ENCODE measurements at regions not wholly inside any gene's neighbourhood (a gene's known extent, or its start where the extent isn't known, plus 50 kb on each side); places are given as distances from the start of the nearest gene placed in this dataset.
"Not testable (repeated sequence)": the region's sequence is repeated elsewhere in the genome, so short reads cannot be mapped to it uniquely, and the experiment has no call there.

DNA sequence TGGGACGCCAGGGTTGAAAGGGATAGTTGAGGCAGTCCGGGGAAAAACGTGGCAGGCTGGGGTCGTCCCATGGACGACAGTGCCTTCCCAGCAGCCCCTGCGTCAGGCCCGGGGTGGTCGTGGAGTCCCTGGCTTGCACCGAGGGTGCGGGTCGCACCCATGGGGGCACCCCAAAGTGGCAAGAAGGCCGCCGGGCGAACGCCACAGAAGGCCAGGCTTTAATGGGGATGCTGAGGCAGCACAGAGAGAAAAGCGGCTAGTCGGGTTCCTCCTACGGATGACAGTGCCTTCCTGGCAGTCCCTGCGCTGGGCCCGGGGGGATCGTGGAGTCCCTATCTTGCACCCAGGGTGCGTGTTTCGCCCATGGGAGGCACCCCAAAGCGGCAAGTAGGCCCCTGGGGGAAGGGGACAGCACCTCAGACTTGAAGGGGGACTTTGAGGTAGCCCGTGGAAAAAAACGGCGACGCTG lies 158.6 kb upstream of the ALG10B start:
- no peak for DNase-seq (ENCODE audit: low read depth)

DNA sequence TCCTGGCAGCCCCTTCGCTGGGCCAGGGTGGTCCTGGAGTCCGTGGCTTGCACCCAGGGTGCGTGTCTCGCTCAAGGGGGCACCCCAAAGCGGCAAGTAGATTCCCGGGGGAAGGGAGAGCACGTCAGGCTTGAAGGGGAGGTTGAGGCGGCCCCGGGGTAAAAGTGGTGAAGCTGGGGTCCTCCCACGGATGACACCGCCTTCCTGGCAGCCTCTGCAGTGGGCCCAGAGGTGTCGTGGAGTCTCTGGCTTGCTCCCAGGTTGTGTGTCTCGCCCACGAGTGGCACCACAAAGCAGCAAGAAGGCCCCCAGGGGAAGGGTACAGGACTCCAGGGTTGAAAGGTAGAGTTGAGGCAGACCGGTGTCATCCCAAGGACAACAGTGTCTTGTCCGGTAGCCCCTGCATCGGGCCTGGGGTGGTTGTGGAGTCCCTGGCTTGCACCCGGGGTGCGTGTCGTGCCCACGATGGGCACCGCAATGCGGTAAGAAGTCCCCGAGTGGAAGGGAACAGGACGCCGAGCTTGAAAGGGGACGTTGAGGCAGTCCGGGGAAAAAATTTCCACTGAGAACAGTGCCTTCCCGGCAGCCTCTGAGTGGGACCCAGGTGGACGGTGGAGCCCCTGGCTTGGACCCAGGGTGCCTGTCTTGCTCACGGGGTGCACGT lies 158.0 kb upstream of the ALG10B start:
- DNase-seq (ENCODE audit: low read depth), result no peak

GRCh38 chr12:38159092-38159551 lies 157.5 kb upstream of the ALG10B start:
- DNase-seq (ENCODE audit: low read depth), result no peak

- no peak for DNase-seq (ENCODE audit: low read depth)
Measured at GRCh38 chr12:38159591-38160317, 156.8 kb upstream of the ALG10B start.

- no peak for DNase-seq (ENCODE audit: low read depth)
Measured at GRCh38 chr12:38160318-38161122, 156.1 kb upstream of the ALG10B start.

DNA sequence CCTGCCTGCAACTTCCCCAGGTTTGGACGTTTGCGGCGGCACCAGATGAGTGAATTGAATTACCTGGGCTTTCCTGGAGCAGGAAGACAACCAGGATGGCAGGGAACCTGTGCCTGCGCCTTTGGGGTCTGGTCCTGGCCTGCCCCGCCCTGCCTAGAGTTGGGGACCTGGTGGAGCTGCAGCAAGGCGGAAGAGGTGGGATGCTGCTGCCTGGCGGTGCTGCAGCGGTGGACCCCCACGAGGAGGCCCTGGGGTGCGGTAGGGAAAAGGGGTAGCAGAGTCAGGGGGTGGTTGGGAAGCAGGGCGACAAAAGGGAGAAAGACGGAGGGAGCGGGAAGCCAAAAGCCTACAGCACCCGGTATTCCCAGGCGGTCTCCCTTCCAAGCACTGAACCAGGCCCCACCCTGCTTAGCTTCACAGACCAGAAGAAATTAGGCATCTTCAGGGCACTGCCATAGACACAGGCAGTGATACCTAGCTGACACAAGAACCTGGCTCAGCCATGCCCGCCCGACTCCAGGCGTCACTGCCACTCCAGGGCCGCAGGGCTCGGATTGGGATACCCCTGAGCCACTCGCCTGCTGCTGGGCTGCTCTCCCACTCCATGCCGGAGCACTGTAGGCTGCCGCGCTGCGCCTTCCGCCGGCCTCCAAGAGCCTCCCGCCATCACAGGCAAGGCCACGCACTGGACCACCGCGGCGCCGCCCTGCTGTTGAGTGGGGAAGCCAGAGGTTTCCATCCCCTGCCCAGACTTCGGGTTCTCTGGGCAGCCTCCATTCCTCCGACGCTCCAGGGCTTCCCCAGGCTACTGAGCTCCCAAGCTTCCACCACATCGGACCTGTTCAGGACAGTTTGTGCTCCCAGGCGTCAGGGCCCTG lies 155.2 kb upstream of the ALG10B start:
- no peak for DNase-seq (ENCODE audit: low read depth)

GRCh38 chr12:38162013-38162412 lies 154.6 kb upstream of the ALG10B start:
- no peak for DNase-seq (ENCODE audit: low read depth)

GRCh38 chr12:38162708-38163441 lies 153.7 kb upstream of the ALG10B start:
- DNase-seq (ENCODE audit: low read depth), result no peak

DNA sequence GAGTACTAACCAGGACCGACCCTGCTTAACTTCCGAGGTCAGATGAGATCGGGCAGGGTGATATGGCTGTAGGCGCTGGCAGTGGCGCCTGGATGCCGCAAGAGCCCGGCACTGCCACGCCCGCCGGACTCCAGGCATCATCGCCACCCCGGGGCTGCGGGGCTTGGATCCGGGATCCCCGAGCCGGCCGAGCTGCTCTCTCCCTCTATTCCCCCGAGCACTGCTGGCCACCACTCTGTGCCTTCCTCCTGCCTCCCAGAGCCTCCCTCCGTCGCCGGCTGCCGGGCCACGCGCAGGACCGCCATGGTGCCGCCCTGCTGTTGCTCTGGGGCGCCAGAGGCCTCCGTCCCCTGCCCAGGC lies 153.2 kb upstream of the ALG10B start:
- DNase-seq (ENCODE audit: low read depth), result no peak

DNA sequence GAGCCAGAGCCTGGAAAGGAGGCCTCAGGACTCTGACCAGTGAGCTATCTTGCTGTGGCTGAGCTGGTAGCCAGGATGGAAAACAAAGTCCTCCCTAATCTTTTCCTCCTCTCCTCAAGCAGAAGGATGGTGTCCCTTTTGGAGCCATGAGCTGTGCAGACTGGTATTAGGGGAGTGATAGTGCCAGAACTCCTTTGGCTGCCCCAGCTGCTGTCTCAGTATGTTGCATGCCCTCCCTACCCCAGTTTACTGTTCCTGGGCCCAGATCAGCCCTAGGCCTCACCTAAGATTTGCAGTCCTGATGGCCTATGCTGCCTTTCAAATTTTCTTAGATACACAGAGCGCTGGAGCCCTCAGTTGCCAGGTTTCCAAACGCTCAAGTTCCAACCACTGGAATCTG lies 150.3 kb upstream of the ALG10B start:
- no peak for DNase-seq (ENCODE audit: low read depth)

DNA sequence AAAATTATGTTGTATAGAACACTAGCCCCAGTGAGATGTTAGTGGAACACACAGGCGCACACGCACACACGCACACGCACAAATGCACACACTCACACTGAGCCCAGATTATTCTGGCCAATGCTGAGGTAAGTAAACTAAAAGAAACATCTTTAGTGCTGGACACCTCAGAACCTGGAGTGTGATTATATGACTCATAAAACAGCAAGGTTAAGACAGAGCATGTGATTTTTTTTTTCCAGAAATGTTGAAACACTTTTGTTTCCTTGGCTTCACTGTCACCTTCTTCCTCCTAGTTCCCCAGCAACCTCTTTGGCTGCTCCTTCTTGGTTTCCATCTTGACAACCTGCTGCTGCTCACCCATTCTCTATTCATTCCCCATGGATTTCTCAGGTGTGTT lies 141.0 kb upstream of the ALG10B start:
- peak; percentile 83 for DNase-seq (ENCODE audit: low read depth)

DNA sequence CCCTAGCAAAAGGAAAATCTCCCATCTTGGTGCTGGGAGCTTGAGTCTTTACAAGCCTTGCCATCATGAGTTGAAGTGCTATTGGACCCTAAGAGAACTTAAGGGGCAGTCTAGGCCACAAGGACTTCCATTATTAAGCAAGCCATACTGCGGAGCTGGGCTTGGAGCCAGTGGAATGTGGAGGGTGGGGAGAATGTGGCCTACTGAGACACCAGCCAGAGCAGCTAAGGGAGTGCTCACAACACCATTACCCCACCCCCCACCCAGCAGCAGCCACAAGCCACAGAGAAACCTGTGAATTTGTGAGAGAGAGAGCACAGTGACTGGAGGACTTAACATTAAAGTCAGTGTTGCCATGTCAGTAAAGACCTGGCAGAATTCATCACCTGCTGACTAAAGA lies 133.0 kb upstream of the ALG10B start:
- peak; percentile 86 for DNase-seq (ENCODE audit: low read depth)

- not testable (repeated sequence) for DNase-seq (ENCODE audit: low read depth)
Measured at GRCh38 chr12:38197286-38197685, 119.3 kb upstream of the ALG10B start.

DNA sequence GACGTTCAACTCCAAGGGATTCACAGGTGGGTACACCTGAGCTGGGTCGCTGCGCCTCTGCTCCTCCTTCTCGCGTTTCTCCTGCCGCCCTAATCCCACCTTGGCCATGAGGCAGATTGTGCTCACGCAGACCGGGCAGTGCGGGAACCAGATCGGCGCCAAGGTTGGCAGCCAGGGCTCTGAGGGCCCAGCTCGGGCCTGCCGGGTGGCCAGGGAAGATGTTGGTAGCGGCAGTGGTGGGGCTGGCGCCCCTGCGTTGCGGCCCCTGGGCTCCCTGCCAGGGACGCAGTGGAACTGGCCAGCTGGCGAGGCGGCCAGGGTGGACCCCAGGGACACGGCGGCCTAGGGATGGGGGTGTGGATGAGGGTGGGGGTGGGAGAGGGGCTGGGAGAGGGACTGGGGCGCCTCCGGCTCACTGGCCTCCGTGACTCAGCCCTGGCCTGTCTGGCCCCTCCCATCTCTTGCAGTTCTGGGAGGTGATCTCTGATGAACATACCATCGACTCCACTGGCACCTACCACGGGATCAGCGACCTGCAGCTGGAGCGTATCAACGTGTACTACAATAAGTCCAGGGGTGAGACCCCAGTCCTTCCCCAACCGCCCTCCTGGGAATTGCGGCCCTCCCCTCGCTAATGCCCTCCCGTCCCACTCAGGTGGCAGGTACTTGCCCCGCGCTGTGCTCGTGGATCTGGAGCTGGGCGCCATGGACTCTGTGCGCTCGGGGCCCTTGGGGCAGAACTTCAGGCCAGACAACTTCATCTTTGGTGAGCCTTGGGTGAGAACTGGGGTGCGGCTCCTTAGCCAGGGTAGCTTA lies 114.9 kb upstream of the ALG10B start:
- no peak for DNase-seq (ENCODE audit: low read depth)

DNA sequence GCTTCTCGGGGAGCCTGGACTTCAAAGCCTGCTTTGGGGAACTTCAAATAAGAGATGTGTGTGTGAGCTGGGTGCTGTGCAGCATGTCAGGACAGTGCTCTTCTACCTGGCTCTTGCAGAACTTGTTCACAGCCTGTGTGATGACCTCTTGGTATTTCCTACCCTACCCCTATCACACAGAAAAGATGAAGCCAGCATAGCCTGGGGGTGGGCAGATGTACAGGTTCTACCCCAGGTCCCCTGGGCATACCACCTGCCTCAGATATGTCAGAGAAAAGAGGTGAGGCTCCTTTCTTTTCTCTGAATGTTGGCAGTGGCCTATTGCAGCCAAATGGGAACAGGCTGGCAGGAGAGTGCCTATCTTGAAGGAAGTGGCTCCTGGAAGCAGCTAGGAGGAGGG lies 111.7 kb upstream of the ALG10B start:
- no peak for DNase-seq (ENCODE audit: low read depth)

- DNase-seq (ENCODE audit: low read depth), result no peak
Measured at GRCh38 chr12:38222011-38222410, 94.6 kb upstream of the ALG10B start.

DNA sequence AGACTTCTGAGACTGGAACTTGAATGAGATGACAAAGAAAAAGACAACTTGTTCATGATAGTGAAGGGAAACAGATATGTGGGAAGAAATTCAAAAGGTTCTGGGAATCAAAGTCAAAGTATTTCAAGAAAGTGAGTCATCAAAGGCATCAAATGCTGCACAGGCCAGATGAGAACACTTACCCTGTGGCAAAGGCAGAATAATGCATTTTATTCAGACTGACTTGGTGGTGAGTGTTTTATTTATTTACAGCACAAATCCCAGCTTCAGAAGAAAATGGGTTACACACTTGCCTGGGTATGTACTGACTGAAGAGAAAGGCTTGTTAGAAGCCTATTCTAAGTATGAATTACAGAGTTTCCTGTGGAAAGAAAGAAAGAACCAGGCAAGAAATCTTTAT lies 78.2 kb upstream of the ALG10B start:
- peak; percentile 86 for DNase-seq (ENCODE audit: low read depth)

GRCh38 chr12:38253778-38254177 lies 62.8 kb upstream of the ALG10B start:
- DNase-seq (ENCODE audit: low read depth), result no peak

DNA sequence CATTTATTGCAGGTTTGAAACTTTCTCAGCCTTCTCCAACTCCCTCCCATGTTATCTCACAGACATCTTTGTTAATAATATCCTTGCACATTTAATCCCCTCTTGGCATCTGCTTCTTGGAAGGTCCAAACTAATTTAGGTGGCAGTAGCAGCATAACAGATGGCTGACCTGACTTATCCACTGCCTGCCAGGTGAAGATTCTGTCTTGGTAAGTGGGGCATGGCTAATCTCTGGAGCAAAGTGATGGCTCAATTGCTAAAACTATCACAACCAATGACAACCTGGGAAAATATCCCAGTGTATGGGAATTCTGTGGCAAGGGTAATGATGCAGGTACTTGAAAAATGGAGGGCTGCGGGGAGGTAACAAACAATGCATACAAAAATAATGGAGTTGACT lies 58.2 kb upstream of the ALG10B start:
- DNase-seq (ENCODE audit: low read depth), result no peak
